Hepatocyte (in vitro differentiated cells): ENCODE measurements at regions not wholly inside any gene's neighbourhood (a gene's known extent, or its start where the extent isn't known, plus 50 kb on each side); places are given as distances from the start of the nearest gene placed in this dataset.

Experiments used
- EZH2 ChIP-seq: fragments of 200-600 bp; sonication (generic); IDR thresholded peaks from 2 replicates; pipeline ENCODE4 v1.6.1; 2016; ENCODE audit warnings: antibody characterized with exemption, mild to moderate bottlenecking, borderline replicate concordance
- EZH2phosphoT487 ChIP-seq: fragments of 200-600 bp; sonication (generic); IDR thresholded peaks from one replicate; pipeline ENCODE4 v1.6.1; 2018; ENCODE audit warnings: antibody characterized with exemption, mild to moderate bottlenecking, low read depth, moderate library complexity; ENCODE audit not compliant: unreplicated experiment, severe bottlenecking
- TF ChIP-seq, protein P1 (sequence below): fragments of 200-600 bp; sonication (generic); IDR thresholded peaks from 2 replicates; pipeline ENCODE4 v1.5.1; 2016; ENCODE audit warnings: antibody characterized with exemption, mild to moderate bottlenecking; ENCODE audit not compliant: poor library complexity

DNA sequence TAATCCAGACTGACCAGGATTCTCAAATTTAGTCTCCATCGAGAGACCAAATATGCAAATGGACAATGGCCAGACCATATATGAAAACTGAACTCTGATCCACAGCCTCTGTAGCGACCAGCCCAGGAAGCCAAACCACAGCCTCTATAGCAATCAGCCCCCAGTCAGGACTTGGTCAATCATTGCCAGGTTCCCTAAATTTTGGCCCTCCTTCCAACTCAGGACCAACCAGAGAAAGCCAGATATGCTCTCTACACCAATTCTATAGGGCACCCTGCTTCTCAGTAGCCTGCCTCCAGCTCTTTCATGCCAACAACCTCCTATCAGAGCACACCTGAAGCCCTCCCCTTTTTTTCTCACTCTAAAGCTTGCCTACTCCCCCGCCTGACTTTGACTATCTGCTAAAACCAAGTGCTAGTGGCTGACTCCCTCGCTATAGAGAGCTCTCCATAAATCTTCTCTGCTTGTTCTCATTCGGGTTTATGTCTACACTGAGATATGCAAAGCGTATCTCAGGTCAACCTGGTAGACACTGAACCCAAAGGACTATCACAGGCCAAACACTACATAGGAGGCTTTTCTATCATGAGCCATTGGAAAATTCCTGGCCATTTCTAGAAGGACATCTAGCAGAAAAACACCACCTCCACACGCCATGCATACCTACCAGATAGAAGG is 110.5 kb upstream of the FUT8 start:
- TF ChIP-seq, protein P1, sequence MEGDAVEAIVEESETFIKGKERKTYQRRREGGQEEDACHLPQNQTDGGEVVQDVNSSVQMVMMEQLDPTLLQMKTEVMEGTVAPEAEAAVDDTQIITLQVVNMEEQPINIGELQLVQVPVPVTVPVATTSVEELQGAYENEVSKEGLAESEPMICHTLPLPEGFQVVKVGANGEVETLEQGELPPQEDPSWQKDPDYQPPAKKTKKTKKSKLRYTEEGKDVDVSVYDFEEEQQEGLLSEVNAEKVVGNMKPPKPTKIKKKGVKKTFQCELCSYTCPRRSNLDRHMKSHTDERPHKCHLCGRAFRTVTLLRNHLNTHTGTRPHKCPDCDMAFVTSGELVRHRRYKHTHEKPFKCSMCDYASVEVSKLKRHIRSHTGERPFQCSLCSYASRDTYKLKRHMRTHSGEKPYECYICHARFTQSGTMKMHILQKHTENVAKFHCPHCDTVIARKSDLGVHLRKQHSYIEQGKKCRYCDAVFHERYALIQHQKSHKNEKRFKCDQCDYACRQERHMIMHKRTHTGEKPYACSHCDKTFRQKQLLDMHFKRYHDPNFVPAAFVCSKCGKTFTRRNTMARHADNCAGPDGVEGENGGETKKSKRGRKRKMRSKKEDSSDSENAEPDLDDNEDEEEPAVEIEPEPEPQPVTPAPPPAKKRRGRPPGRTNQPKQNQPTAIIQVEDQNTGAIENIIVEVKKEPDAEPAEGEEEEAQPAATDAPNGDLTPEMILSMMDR, result no peak
- TF ChIP-seq EZH2 (no peak), EZH2phosphoT487 (no peak)
